ENCODE measurements at regions not wholly inside any gene's neighbourhood (a gene's known extent, or its start where the extent isn't known, plus 50 kb on each side); places are given as distances from the start of the nearest gene placed in this dataset.
"Not testable (repeated sequence)": the region's sequence is repeated elsewhere in the genome, so short reads cannot be mapped to it uniquely, and the experiment has no call there.

GRCh38 chr3:22691407-22691806 is 511.7 kb upstream of the UBE2E2 start:
- H3K9me3 ChIP-seq: no peaks in the 10 kb centered on the region
- no peaks in the 10 kb centered on the region for H3K27me3 ChIP-seq
- no peak overlapping the region for H3K27ac ChIP-seq
- no peak for TF ChIP-seq POLR2A (IDR thresholded peaks at IDR 0.05)
- no peak for DNase-seq (ENCODE audit: low spot score in 2 of 2)
- H3K4me3 ChIP-seq: no peak overlapping the region
- intact Hi-C loops (cut with DNase I; ENCODE audit: low total_unique reads): no loop called here
- no peaks in the 10 kb centered on the region for H3K4me1 ChIP-seq
- peaks cover 3% of the 10 kb centered on the region for H3K36me3 ChIP-seq

DNA sequence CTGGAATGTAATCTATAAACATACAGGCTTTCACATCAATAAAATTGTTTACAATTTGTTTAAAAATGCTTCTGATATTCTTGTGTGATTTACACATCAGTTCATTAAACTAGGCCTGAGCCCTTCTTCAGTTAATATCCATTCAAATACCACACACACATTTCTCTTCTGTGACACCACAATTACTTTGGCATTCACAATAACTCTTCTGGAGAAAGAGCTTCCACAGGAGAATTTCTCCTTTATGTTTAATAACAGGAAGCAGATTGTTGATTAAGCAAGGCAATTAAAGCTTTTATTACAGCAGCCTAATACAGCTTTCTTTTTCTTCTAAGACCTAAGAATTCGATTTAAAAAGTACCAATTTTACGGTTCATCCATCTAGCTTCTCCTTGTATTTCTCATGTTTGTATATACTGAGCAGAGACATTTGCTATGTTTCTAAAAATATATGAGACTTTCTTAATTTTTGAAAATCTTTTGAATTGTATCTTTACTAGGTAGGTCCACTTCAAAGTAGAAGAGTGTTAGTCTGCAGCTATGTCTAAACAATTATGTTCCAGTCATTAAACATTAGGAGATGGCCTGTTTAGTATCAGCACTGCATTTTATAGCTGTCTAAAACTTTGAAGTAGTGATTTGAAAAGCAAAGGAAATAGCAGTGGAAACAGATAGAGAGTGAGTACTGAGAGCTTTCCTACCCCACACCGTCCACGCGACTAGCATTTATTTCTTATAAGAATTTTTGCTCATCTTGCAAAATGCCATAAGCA is 511.1 kb upstream of the UBE2E2 start:
- Histone ChIP-seq H3K27ac (no peak overlapping the region), H3K36me3 (peaks cover 3% of the 10 kb centered on the region), H3K4me1 (no peaks in the 10 kb centered on the region), H3K9me3 (no peaks in the 10 kb centered on the region), H3K4me3 (no peak overlapping the region), H3K27me3 (no peaks in the 10 kb centered on the region)
- intact Hi-C loops (cut with DNase I; ENCODE audit: low total_unique reads): no loop called here
- DNase-seq (ENCODE audit: low spot score in 2 of 2): no peak
- TF ChIP-seq, protein P1, sequence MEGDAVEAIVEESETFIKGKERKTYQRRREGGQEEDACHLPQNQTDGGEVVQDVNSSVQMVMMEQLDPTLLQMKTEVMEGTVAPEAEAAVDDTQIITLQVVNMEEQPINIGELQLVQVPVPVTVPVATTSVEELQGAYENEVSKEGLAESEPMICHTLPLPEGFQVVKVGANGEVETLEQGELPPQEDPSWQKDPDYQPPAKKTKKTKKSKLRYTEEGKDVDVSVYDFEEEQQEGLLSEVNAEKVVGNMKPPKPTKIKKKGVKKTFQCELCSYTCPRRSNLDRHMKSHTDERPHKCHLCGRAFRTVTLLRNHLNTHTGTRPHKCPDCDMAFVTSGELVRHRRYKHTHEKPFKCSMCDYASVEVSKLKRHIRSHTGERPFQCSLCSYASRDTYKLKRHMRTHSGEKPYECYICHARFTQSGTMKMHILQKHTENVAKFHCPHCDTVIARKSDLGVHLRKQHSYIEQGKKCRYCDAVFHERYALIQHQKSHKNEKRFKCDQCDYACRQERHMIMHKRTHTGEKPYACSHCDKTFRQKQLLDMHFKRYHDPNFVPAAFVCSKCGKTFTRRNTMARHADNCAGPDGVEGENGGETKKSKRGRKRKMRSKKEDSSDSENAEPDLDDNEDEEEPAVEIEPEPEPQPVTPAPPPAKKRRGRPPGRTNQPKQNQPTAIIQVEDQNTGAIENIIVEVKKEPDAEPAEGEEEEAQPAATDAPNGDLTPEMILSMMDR (IDR thresholded peaks at IDR 0.05): no peak
- TF ChIP-seq POLR2A (IDR thresholded peaks at IDR 0.05) (no peak), POLR2AphosphoS5 (IDR thresholded peaks at IDR 0.05) (no peak)

DNA sequence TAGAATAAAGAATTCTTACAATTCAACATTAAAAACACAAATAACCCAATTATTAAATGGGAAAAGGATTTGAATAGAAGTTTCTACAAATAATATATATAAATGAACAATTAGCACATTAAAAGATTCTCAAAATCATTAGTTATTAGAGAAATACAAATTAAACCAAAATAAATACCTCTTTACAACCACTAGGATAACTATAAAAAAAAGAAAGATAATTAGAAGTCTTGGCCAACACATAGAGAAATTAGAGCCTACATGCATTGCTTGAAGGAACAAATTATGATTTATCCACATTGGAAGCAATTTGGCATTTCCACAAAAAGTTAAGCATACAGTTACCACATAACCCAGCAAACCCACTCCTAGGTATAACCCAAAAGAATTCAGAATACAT is 502.3 kb upstream of the UBE2E2 start:
- no peaks in the 10 kb centered on the region for H3K4me1 ChIP-seq
- TF ChIP-seq POLR2AphosphoS5 (IDR thresholded peaks at IDR 0.05) (no peak), POLR2A (IDR thresholded peaks at IDR 0.05) (no peak)
- TF ChIP-seq, protein P1 (IDR thresholded peaks at IDR 0.05): no peak
- no peaks in the 10 kb centered on the region for H3K9me3 ChIP-seq
- intact Hi-C loops (cut with DNase I; ENCODE audit: low total_unique reads): no loop called here
- DNase-seq (ENCODE audit: low spot score in 2 of 2): no peak
- no peak overlapping the region for H3K27ac ChIP-seq
- H3K4me3 ChIP-seq: no peak overlapping the region
- H3K36me3 ChIP-seq: no peaks in the 10 kb centered on the region
- no peaks in the 10 kb centered on the region for H3K27me3 ChIP-seq

- no peaks in the 10 kb centered on the region for H3K4me1 ChIP-seq
- no peak for DNase-seq (ENCODE audit: low spot score in 2 of 2)
Observed at GRCh38 chr3:22704166-22704565, 499.0 kb upstream of the UBE2E2 start.

GRCh38 chr3:22704571-22705354 is 498.4 kb upstream of the UBE2E2 start:
- H3K27ac ChIP-seq: no peak overlapping the region
- intact Hi-C loops (cut with DNase I; ENCODE audit: low total_unique reads): no loop called here
- TF ChIP-seq POLR2A (IDR thresholded peaks at IDR 0.05) (no peak), POLR2AphosphoS5 (IDR thresholded peaks at IDR 0.05) (no peak)

More at GRCh38 chr3:22704166-22704565, 499.0 kb upstream of the UBE2E2 start:
- H3K27me3 ChIP-seq: no peaks in the 10 kb centered on the region
- H3K9me3 ChIP-seq: peaks cover 10 to 13% of the 10 kb centered on the region in 2 donors
- no peak for TF ChIP-seq POLR2AphosphoS5 (IDR thresholded peaks at IDR 0.05)
- TF ChIP-seq, protein P1 (IDR thresholded peaks at IDR 0.05): no peak
- TF ChIP-seq POLR2A (IDR thresholded peaks at IDR 0.05): no peak
- intact Hi-C loops (cut with DNase I; ENCODE audit: low total_unique reads): no loop called here
- H3K4me3 ChIP-seq: no peak overlapping the region
- no peaks in the 10 kb centered on the region for H3K36me3 ChIP-seq
- no peak overlapping the region for H3K27ac ChIP-seq

GRCh38 chr3:22706922-22707321 is 496.2 kb upstream of the UBE2E2 start:
- H3K27me3 ChIP-seq; H3K4me1 ChIP-seq; H3K36me3 ChIP-seq; intact Hi-C loops (cut with DNase I; ENCODE audit: low total_unique reads); H3K27ac ChIP-seq; H3K4me3 ChIP-seq; DNase-seq (ENCODE audit: low spot score in 2 of 2): not testable (repeated sequence)
- peaks cover 10 to 13% of the 10 kb centered on the region in 2 donors for H3K9me3 ChIP-seq

More at GRCh38 chr3:22704571-22705354, 498.4 kb upstream of the UBE2E2 start:
- Histone ChIP-seq H3K27me3 (no peaks in the 10 kb centered on the region), H3K36me3 (no peaks in the 10 kb centered on the region), H3K4me3 (no peak overlapping the region), H3K9me3 (peaks cover 10 to 13% of the 10 kb centered on the region in 2 donors), H3K4me1 (no peaks in the 10 kb centered on the region)
- no peak for DNase-seq (ENCODE audit: low spot score in 2 of 2)
